ENCODE measurements at regions not wholly inside any gene's neighbourhood (a gene's known extent, or its start where the extent isn't known, plus 50 kb on each side); places are given as distances from the start of the nearest gene placed in this dataset.
"Not testable (repeated sequence)": the region's sequence is repeated elsewhere in the genome, so short reads cannot be mapped to it uniquely, and the experiment has no call there.

DNA sequence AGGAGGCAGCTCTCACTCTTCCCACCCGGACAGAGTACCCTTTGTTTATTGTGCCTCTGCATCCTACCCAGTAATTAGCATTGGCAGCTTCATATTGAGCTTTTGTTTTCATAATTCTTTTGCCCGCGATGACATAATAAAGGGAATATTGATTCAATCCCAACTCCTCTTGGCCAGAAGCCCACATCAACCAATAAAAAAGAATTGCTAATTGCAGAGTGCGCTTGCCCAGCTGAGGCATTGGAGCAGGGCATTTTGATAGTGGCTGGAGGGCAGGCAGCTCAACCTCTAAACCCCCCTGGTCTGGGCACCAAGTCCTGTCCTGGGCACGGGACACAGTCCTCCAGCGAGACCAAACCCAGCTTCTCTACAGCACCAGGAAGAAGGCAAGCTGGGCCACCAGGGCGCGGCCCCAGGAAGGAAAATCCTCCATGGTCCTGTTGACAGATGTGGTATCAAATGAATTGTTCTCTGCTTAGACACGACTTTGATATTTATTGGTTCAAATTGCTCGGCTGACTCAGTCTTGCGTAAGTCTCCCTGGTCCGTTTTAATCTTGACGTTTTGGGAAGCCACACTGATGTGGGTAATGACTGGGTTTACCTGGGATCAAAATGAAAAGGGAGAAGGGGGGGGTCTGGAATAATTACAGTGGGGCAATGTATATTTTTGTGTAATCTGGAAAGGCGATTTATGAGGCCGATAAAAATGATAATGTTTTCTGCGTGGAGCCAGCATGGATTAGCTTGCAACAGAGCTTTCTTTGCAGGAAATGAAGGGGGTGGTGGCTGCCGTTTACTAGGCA is 220.7 kb upstream of the MSX2 start:
- DNase-seq (no peak), ATAC-seq (peak in 1 of 4 donors; percentile 67)
- WGBS, 3 donors, result 27 to 38% (median 27%) methylated on average over 17 of the region's 17 CpGs
- H3K27me3 ChIP-seq (ENCODE audit: insufficient read depth in 3 of 3, low read length in 2 of 3), result no peaks in the 10 kb centered on the region
- H3K4me3 ChIP-seq, result no peak overlapping the region
- intact Hi-C loops (cut with DNase I), result no loop called here
- no peak overlapping the region for H3K27ac ChIP-seq
- TF ChIP-seq, protein P1, sequence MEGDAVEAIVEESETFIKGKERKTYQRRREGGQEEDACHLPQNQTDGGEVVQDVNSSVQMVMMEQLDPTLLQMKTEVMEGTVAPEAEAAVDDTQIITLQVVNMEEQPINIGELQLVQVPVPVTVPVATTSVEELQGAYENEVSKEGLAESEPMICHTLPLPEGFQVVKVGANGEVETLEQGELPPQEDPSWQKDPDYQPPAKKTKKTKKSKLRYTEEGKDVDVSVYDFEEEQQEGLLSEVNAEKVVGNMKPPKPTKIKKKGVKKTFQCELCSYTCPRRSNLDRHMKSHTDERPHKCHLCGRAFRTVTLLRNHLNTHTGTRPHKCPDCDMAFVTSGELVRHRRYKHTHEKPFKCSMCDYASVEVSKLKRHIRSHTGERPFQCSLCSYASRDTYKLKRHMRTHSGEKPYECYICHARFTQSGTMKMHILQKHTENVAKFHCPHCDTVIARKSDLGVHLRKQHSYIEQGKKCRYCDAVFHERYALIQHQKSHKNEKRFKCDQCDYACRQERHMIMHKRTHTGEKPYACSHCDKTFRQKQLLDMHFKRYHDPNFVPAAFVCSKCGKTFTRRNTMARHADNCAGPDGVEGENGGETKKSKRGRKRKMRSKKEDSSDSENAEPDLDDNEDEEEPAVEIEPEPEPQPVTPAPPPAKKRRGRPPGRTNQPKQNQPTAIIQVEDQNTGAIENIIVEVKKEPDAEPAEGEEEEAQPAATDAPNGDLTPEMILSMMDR (IDR thresholded peaks at IDR 0.05), result no peak
- H3K4me1 ChIP-seq, result no peaks in the 10 kb centered on the region
- H3K9me3 ChIP-seq, result no peaks in the 10 kb centered on the region
- no peaks in the 10 kb centered on the region for H3K36me3 ChIP-seq (ENCODE audit: insufficient read depth in 1 of 2, low read depth in 1 of 2)

DNA sequence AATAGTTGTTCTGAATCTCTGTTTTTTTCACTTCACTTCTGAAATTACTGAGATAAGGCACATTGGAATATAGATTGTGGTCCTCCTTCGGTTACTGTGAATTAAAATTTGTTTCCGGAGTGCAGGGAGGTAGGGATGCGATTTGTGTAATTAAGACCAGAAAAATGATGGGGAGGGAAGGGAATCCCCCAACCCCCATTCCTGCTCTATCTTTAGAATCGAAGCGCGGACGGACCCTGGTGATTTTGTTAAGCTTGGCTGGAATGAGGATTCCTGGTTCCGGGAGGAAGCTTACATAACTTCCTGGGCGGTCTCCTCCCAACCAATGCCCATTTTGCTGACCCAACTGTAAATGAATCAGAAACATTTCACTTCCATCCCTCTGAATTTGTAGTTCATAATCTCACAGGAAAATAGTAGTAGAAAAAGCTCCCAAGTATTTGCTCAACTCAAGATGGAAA is 220.1 kb upstream of the MSX2 start:
- Histone ChIP-seq H3K27me3 (ENCODE audit: insufficient read depth in 3 of 3, low read length in 2 of 3) (no peaks in the 10 kb centered on the region), H3K4me1 (no peaks in the 10 kb centered on the region), H3K27ac (no peak overlapping the region), H3K4me3 (no peak overlapping the region), H3K36me3 (ENCODE audit: insufficient read depth in 1 of 2, low read depth in 1 of 2) (no peaks in the 10 kb centered on the region), H3K9me3 (no peaks in the 10 kb centered on the region)
- TF ChIP-seq, protein P1 (IDR thresholded peaks at IDR 0.05), result no peak
- intact Hi-C loops (cut with DNase I), result no loop called here
- DNase-seq (no peak), ATAC-seq (no peak)
- WGBS, 3 donors, result 59 to 64% (median 62%) methylated on average over 9 of the region's 9 CpGs

DNA sequence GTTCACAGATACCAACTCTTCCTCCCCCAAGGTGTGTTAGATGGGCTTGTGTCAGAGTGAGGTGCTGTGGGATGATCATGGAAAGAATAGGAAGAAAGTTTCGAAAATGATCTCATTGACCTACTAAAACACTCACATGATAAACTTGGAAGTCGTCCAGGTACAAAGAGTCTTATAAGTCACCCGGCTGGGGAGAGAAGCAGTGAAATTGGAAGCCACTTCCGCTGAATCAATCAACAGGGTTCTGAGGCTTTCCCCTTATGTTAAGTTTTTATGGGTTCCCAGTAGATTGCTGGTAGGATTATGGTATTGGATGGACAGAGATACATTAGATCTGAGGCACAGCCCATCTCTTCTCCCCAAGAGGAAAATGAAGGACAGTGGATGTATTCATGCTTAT is 218.8 kb upstream of the MSX2 start:
- TF ChIP-seq, protein P1 (IDR thresholded peaks at IDR 0.05), result no peak
- no peak overlapping the region for H3K4me3 ChIP-seq
- intact Hi-C loops (cut with DNase I), result no loop called here
- DNase-seq, result no peak
- H3K27me3 ChIP-seq (ENCODE audit: insufficient read depth in 3 of 3, low read length in 2 of 3), result no peaks in the 10 kb centered on the region
- ATAC-seq, result no peak
- H3K9me3 ChIP-seq, result no peaks in the 10 kb centered on the region
- H3K4me1 ChIP-seq, result no peaks in the 10 kb centered on the region
- 49 to 55% (median 54%) methylated on average over 4 of the region's 4 CpGs for WGBS, 3 donors
- H3K36me3 ChIP-seq (ENCODE audit: insufficient read depth in 1 of 2, low read depth in 1 of 2), result no peaks in the 10 kb centered on the region
- no peak overlapping the region for H3K27ac ChIP-seq

DNA sequence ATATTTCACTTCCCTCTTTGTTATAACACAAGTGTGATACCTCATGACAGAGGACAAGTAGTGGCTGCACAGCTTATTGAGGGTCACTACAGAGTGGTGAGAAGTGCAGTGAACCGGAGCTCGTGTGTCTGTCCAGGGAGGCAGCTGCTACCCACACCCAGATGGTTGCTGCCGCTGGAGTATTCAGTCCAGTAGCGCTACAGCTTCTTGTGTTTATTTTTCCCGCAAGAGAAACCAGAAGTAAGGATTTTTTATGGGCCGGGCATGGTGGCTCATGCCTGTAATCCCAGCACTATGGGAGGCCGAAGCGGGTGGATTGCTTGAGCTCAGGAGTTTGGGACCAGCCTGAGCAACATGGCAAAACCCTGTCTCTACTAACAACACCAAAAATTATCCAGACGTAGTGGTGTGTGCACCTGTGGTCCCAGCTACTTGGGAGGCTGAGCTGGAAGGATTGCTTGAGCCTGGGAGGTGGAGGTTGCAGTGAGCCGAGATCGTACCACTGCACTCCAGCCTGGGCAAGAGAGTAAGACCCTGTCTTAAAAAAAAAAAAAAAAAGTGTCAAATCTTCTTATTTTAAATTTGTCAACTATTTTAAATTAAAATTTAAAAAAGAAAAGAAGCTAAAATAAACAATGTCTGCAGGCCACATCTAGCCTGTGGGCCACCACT is 213.5 kb upstream of the MSX2 start:
- not testable (repeated sequence) for H3K27me3 ChIP-seq (ENCODE audit: insufficient read depth in 3 of 3, low read length in 2 of 3); ATAC-seq
- WGBS, 3 donors, result 76 to 84% (median 79%) methylated on average over 11 of the region's 11 CpGs

DNA sequence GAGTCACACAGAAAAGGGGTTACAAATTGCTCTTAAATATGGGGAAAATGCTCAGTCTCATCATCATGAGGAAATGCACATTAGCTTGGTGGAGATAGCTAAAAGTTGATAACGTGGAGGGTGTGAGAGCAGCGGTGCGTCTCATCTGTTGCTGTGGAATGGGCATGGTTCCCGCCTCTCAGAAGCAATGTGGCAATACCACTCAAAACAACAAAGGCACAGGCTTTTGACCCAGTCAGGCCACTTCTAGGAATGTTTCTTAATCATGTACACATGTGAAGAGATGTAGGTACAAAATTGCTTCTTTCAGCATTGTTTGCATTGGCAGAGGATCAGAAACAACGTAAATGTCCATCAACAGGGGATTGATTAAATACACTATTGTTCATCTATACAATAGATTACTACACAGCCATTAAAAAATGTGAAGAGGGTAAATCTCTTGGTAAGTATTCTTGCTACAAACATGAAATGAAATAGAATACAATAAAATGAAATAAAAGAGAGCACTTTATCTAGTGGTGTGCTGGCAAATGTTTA is 212.6 kb upstream of the MSX2 start:
- Histone ChIP-seq H3K4me3 (no peak overlapping the region), H3K27me3 (ENCODE audit: insufficient read depth in 3 of 3, low read length in 2 of 3) (peaks cover 0 to 6% (median 0%) of the 10 kb centered on the region in 3 donors), H3K9me3 (no peaks in the 10 kb centered on the region), H3K4me1 (no peaks in the 10 kb centered on the region), H3K36me3 (ENCODE audit: insufficient read depth in 1 of 2, low read depth in 1 of 2) (no peaks in the 10 kb centered on the region), H3K27ac (no peak overlapping the region)
- DNase-seq (no peak), ATAC-seq (no peak)
- TF ChIP-seq, protein P1 (IDR thresholded peaks at IDR 0.05), result no peak
- intact Hi-C loops (cut with DNase I), result no loop called here
- WGBS, 3 donors, result 75 to 76% (median 75%) methylated on average over 5 of the region's 5 CpGs

More for the DNA sequence above, 213.5 kb upstream of the MSX2 start:
- H3K4me3 ChIP-seq; H3K4me1 ChIP-seq; H3K36me3 ChIP-seq (ENCODE audit: insufficient read depth in 1 of 2, low read depth in 1 of 2); H3K9me3 ChIP-seq; intact Hi-C loops (cut with DNase I); DNase-seq; H3K27ac ChIP-seq: not testable (repeated sequence)

Data from psoas muscle (tissue), 7 donors.